T-helper 2 cell (primary cell): ENCODE measurements at regions not wholly inside any gene's neighbourhood (a gene's known extent, or its start where the extent isn't known, plus 50 kb on each side); places are given as distances from the start of the nearest gene placed in this dataset.
"Not testable (repeated sequence)": the region's sequence is repeated elsewhere in the genome, so short reads cannot be mapped to it uniquely, and the experiment has no call there.

Source experiments
- DNase-seq, 5 experiments: peaks; one replicate each; pipeline versions ENCODE4 v3.0.0 to v3.0.0-alpha.2; 2012 to 2022

GRCh38 chr6:155889410-155889809 lies 433.8 kb upstream of the NOX3 start:
- no peak for DNase-seq

GRCh38 chr6:155887421-155887820 lies 431.8 kb upstream of the NOX3 start:
- DNase-seq = no peak

- DNase-seq = no peak
Measured at GRCh38 chr6:155883741-155884140, 428.1 kb upstream of the NOX3 start.

- DNase-seq = no peak
Measured at GRCh38 chr6:155883334-155883731, 427.7 kb upstream of the NOX3 start.

GRCh38 chr6:155882527-155883333 lies 427.1 kb upstream of the NOX3 start:
- no peak for DNase-seq

- no peak for DNase-seq
Measured at GRCh38 chr6:155881826-155882526, 426.3 kb upstream of the NOX3 start.

- DNase-seq = no peak
Measured at GRCh38 chr6:155880900-155881299, 425.3 kb upstream of the NOX3 start.

GRCh38 chr6:155872961-155873360 lies 417.3 kb upstream of the NOX3 start:
- DNase-seq = no peak

GRCh38 chr6:155867682-155868081 lies 412.0 kb upstream of the NOX3 start:
- no peak for DNase-seq

GRCh38 chr6:155866676-155867390 lies 411.2 kb upstream of the NOX3 start:
- not testable (repeated sequence) for DNase-seq

- DNase-seq = no peak
Measured at GRCh38 chr6:155861821-155862220, 406.2 kb upstream of the NOX3 start.

- not testable (repeated sequence) for DNase-seq
Measured at GRCh38 chr6:155858906-155859305, 403.3 kb upstream of the NOX3 start.

- DNase-seq = no peak
Measured at GRCh38 chr6:155854787-155855186, 399.1 kb upstream of the NOX3 start.

- no peak for DNase-seq
Measured at GRCh38 chr6:155853011-155853410, 397.4 kb upstream of the NOX3 start.

GRCh38 chr6:155850408-155850841 lies 394.8 kb upstream of the NOX3 start:
- DNase-seq = no peak

GRCh38 chr6:155847711-155848110 lies 392.1 kb upstream of the NOX3 start:
- no peak for DNase-seq

GRCh38 chr6:155837474-155837873 lies 381.8 kb upstream of the NOX3 start:
- DNase-seq = no peak

- no peak for DNase-seq
Measured at GRCh38 chr6:155832596-155832995, 377.0 kb upstream of the NOX3 start.

GRCh38 chr6:155830531-155830930 lies 374.9 kb upstream of the NOX3 start:
- DNase-seq = no peak

- DNase-seq = no peak
Measured at GRCh38 chr6:155829646-155830045, 374.0 kb upstream of the NOX3 start.

GRCh38 chr6:155828989-155829388 lies 373.4 kb upstream of the NOX3 start:
- DNase-seq = no peak

GRCh38 chr6:155818698-155819097 lies 363.1 kb upstream of the NOX3 start:
- no peak for DNase-seq

GRCh38 chr6:155813548-155813947 lies 357.9 kb upstream of the NOX3 start:
- no peak for DNase-seq

- no peak for DNase-seq
Measured at GRCh38 chr6:155807243-155807642, 351.6 kb upstream of the NOX3 start.
